ENCODE measurements at regions not wholly inside any gene's neighbourhood (a gene's known extent, or its start where the extent isn't known, plus 50 kb on each side); places are given as distances from the start of the nearest gene placed in this dataset.

GRCh38 chr13:109685203-109685602, 101.2 kb downstream of the IRS2 start:
- TF ChIP-seq CTCF (IDR thresholded peaks at IDR 0.05) = no peak
- no peak for TF ChIP-seq POLR2A (IDR thresholded peaks at IDR 0.05)
